ENCODE measurements at regions not wholly inside any gene's neighbourhood (a gene's known extent, or its start where the extent isn't known, plus 50 kb on each side); places are given as distances from the start of the nearest gene placed in this dataset.

- no peak for TF ChIP-seq PAX5 (IDR thresholded peaks at IDR 0.05; ENCODE audit: insufficient read depth, low read length, severe bottlenecking)
- FAIRE-seq = no peak
- DNase-seq (ENCODE audit: insufficient read length, low spot score) = no peak
Measured at GRCh38 chr21:24278711-24279110, 1328.6 kb downstream of the MRPL39 start.

GRCh38 chr21:24276204-24276603, 1331.1 kb downstream of the MRPL39 start:
- DNase-seq (ENCODE audit: insufficient read length, low spot score) (no peak), FAIRE-seq (no peak)
- TF ChIP-seq POLR2AphosphoS5 (IDR thresholded peaks at IDR 0.05; ENCODE audit: low read depth, low read length) (no peak), PAX5 (IDR thresholded peaks at IDR 0.05; ENCODE audit: insufficient read depth, low read length, severe bottlenecking) (no peak), POU2F2 (IDR thresholded peaks at IDR 0.05; ENCODE audit: low read depth, low read length) (no peak), POLR2A (IDR thresholded peaks at IDR 0.05; ENCODE audit: low read depth, low read length) (no peak), SPI1 (IDR thresholded peaks at IDR 0.05; ENCODE audit: low read depth, low read length) (no peak), TAF1 (IDR thresholded peaks at IDR 0.05; ENCODE audit: low read depth, low read length) (no peak)

GRCh38 chr21:24275616-24276015, 1331.7 kb downstream of the MRPL39 start:
- DNase-seq (ENCODE audit: insufficient read length, low spot score) = no peak
- FAIRE-seq = no peak
- TF ChIP-seq TAF1 (IDR thresholded peaks at IDR 0.05; ENCODE audit: low read depth, low read length) (no peak), POLR2A (IDR thresholded peaks at IDR 0.05; ENCODE audit: low read depth, low read length) (no peak), SPI1 (IDR thresholded peaks at IDR 0.05; ENCODE audit: low read depth, low read length) (no peak), PAX5 (IDR thresholded peaks at IDR 0.05; ENCODE audit: insufficient read depth, low read length, severe bottlenecking) (no peak), POLR2AphosphoS5 (IDR thresholded peaks at IDR 0.05; ENCODE audit: low read depth, low read length) (no peak), POU2F2 (IDR thresholded peaks at IDR 0.05; ENCODE audit: low read depth, low read length) (no peak)

GRCh38 chr21:24272521-24272938, 1334.8 kb downstream of the MRPL39 start:
- no peak for DNase-seq (ENCODE audit: insufficient read length, low spot score)
- no peak for FAIRE-seq
- TF ChIP-seq POLR2A (IDR thresholded peaks at IDR 0.05; ENCODE audit: low read depth, low read length) (no peak), SPI1 (IDR thresholded peaks at IDR 0.05; ENCODE audit: low read depth, low read length) (no peak), POLR2AphosphoS5 (IDR thresholded peaks at IDR 0.05; ENCODE audit: low read depth, low read length) (no peak), TAF1 (IDR thresholded peaks at IDR 0.05; ENCODE audit: low read depth, low read length) (no peak), POU2F2 (IDR thresholded peaks at IDR 0.05; ENCODE audit: low read depth, low read length) (no peak), PAX5 (IDR thresholded peaks at IDR 0.05; ENCODE audit: insufficient read depth, low read length, severe bottlenecking) (no peak)

- FAIRE-seq = no peak
- no peak for DNase-seq (ENCODE audit: insufficient read length, low spot score)
- no peak for TF ChIP-seq SPI1 (IDR thresholded peaks at IDR 0.05; ENCODE audit: low read depth, low read length)
- TF ChIP-seq POU2F2 (IDR thresholded peaks at IDR 0.05; ENCODE audit: low read depth, low read length) = no peak
- no peak for TF ChIP-seq POLR2A (IDR thresholded peaks at IDR 0.05; ENCODE audit: low read depth, low read length)
- no peak for TF ChIP-seq TAF1 (IDR thresholded peaks at IDR 0.05; ENCODE audit: low read depth, low read length)
- TF ChIP-seq POLR2AphosphoS5 (IDR thresholded peaks at IDR 0.05; ENCODE audit: low read depth, low read length) = no peak
- TF ChIP-seq PAX5 (IDR thresholded peaks at IDR 0.05; ENCODE audit: insufficient read depth, low read length, severe bottlenecking) = no peak
Measured at GRCh38 chr21:24265987-24266386, 1341.3 kb downstream of the MRPL39 start.

GRCh38 chr21:24260751-24261150, 1346.5 kb downstream of the MRPL39 start:
- TF ChIP-seq POU2F2 (IDR thresholded peaks at IDR 0.05; ENCODE audit: low read depth, low read length) = no peak
- DNase-seq (ENCODE audit: insufficient read length, low spot score) (no peak), FAIRE-seq (no peak)

GRCh38 chr21:24259241-24259640, 1348.0 kb downstream of the MRPL39 start:
- DNase-seq (ENCODE audit: insufficient read length, low spot score) (no peak), FAIRE-seq (no peak)
- TF ChIP-seq POLR2AphosphoS5 (IDR thresholded peaks at IDR 0.05; ENCODE audit: low read depth, low read length) = no peak

- TF ChIP-seq POLR2A (IDR thresholded peaks at IDR 0.05; ENCODE audit: low read depth, low read length) (no peak), SPI1 (IDR thresholded peaks at IDR 0.05; ENCODE audit: low read depth, low read length) (no peak), PAX5 (IDR thresholded peaks at IDR 0.05; ENCODE audit: insufficient read depth, low read length, severe bottlenecking) (no peak), POU2F2 (IDR thresholded peaks at IDR 0.05; ENCODE audit: low read depth, low read length) (no peak), TAF1 (IDR thresholded peaks at IDR 0.05; ENCODE audit: low read depth, low read length) (no peak), POLR2AphosphoS5 (IDR thresholded peaks at IDR 0.05; ENCODE audit: low read depth, low read length) (no peak)
- no peak for DNase-seq (ENCODE audit: insufficient read length, low spot score)
- FAIRE-seq = no peak
Measured at GRCh38 chr21:24255591-24255990, 1351.7 kb downstream of the MRPL39 start.

GRCh38 chr21:24225431-24225830, 1381.8 kb downstream of the MRPL39 start:
- FAIRE-seq (no peak), DNase-seq (ENCODE audit: insufficient read length, low spot score) (no peak)

GRCh38 chr21:24224422-24224821, 1382.9 kb downstream of the MRPL39 start:
- TF ChIP-seq POLR2AphosphoS5 (IDR thresholded peaks at IDR 0.05; ENCODE audit: low read depth, low read length) (no peak), SPI1 (IDR thresholded peaks at IDR 0.05; ENCODE audit: low read depth, low read length) (no peak), TAF1 (IDR thresholded peaks at IDR 0.05; ENCODE audit: low read depth, low read length) (no peak), PAX5 (IDR thresholded peaks at IDR 0.05; ENCODE audit: insufficient read depth, low read length, severe bottlenecking) (no peak), POU2F2 (IDR thresholded peaks at IDR 0.05; ENCODE audit: low read depth, low read length) (no peak), POLR2A (IDR thresholded peaks at IDR 0.05; ENCODE audit: low read depth, low read length) (no peak)
- FAIRE-seq (no peak), DNase-seq (ENCODE audit: insufficient read length, low spot score) (no peak)

More at GRCh38 chr21:24225431-24225830, 1381.8 kb downstream of the MRPL39 start:
- TF ChIP-seq PAX5 (IDR thresholded peaks at IDR 0.05; ENCODE audit: insufficient read depth, low read length, severe bottlenecking) = no peak
- no peak for TF ChIP-seq SPI1 (IDR thresholded peaks at IDR 0.05; ENCODE audit: low read depth, low read length)
- TF ChIP-seq POLR2A (IDR thresholded peaks at IDR 0.05; ENCODE audit: low read depth, low read length) = no peak
- no peak for TF ChIP-seq POLR2AphosphoS5 (IDR thresholded peaks at IDR 0.05; ENCODE audit: low read depth, low read length)
- TF ChIP-seq POU2F2 (IDR thresholded peaks at IDR 0.05; ENCODE audit: low read depth, low read length) = no peak
- TF ChIP-seq TAF1 (IDR thresholded peaks at IDR 0.05; ENCODE audit: low read depth, low read length) = no peak

- FAIRE-seq = no peak
- TF ChIP-seq POLR2AphosphoS5 (IDR thresholded peaks at IDR 0.05; ENCODE audit: low read depth, low read length) (no peak), POLR2A (IDR thresholded peaks at IDR 0.05; ENCODE audit: low read depth, low read length) (no peak), SPI1 (IDR thresholded peaks at IDR 0.05; ENCODE audit: low read depth, low read length) (no peak), TAF1 (IDR thresholded peaks at IDR 0.05; ENCODE audit: low read depth, low read length) (no peak), POU2F2 (IDR thresholded peaks at IDR 0.05; ENCODE audit: low read depth, low read length) (no peak), PAX5 (IDR thresholded peaks at IDR 0.05; ENCODE audit: insufficient read depth, low read length, severe bottlenecking) (no peak)
- DNase-seq (ENCODE audit: insufficient read length, low spot score) = no peak
Measured at GRCh38 chr21:24223624-24224023, 1383.7 kb downstream of the MRPL39 start.
